ENCODE measurements at regions not wholly inside any gene's neighbourhood (a gene's known extent, or its start where the extent isn't known, plus 50 kb on each side); places are given as distances from the start of the nearest gene placed in this dataset.
A peak's percentile ranks its signal among the peaks of the same experiment; 100 is the strongest.

- ATAC-seq (no peak), DNase-seq (no peak)
These were observed 238.3 kb downstream of the SEC14L1 start for GRCh38 chr17:77379065-77379428.

- DNase-seq, result no peak
- no peak for ATAC-seq
These were observed 239.1 kb downstream of the SEC14L1 start for GRCh38 chr17:77379832-77380231.

GRCh38 chr17:77380395-77381184 is 239.8 kb downstream of the SEC14L1 start:
- no peak for DNase-seq
- no peak for ATAC-seq

GRCh38 chr17:77381185-77381700 is 240.5 kb downstream of the SEC14L1 start:
- no peak for DNase-seq
- no peak for ATAC-seq

GRCh38 chr17:77381731-77382130 is 241.0 kb downstream of the SEC14L1 start:
- no peak for ATAC-seq

GRCh38 chr17:77382356-77382911 is 241.7 kb downstream of the SEC14L1 start:
- DNase-seq, result peak; percentile 60
- peak; percentile 54 for ATAC-seq

More at GRCh38 chr17:77381731-77382130, 241.0 kb downstream of the SEC14L1 start:
- no peak for DNase-seq

- no peak for ATAC-seq
- no peak for DNase-seq
These were observed 242.3 kb downstream of the SEC14L1 start for GRCh38 chr17:77382966-77383612.

GRCh38 chr17:77383613-77384608 is 243.1 kb downstream of the SEC14L1 start:
- no peak for ATAC-seq
- no peak for DNase-seq

- ATAC-seq, result no peak
- DNase-seq, result no peak
These were observed 245.2 kb downstream of the SEC14L1 start for GRCh38 chr17:77385750-77386501.

- DNase-seq, result no peak
- ATAC-seq, result peak; percentile 10
These were observed 245.9 kb downstream of the SEC14L1 start for GRCh38 chr17:77386502-77387192.

- no peak for DNase-seq
- no peak for ATAC-seq
These were observed 247.1 kb downstream of the SEC14L1 start for GRCh38 chr17:77387891-77388290.

GRCh38 chr17:77388384-77389306 is 247.9 kb downstream of the SEC14L1 start:
- ATAC-seq (no peak), DNase-seq (no peak)

- ATAC-seq (no peak), DNase-seq (no peak)
These were observed 250.1 kb downstream of the SEC14L1 start for GRCh38 chr17:77390870-77391269.

- ATAC-seq (peak; percentile 47), DNase-seq (peak; percentile 53)
These were observed 251.1 kb downstream of the SEC14L1 start for GRCh38 chr17:77391668-77392375.

GRCh38 chr17:77392376-77393273 is 251.9 kb downstream of the SEC14L1 start:
- DNase-seq (no peak), ATAC-seq (no peak)

- DNase-seq (no peak), ATAC-seq (no peak)
These were observed 252.5 kb downstream of the SEC14L1 start for GRCh38 chr17:77393274-77393600.

GRCh38 chr17:77393867-77394539 is 253.2 kb downstream of the SEC14L1 start:
- ATAC-seq (no peak), DNase-seq (no peak)

Data from stimulated activated naive CD8-positive, alpha-beta T cell treated with anti-CD3 and anti-CD28 coated beads, Interleukin-15, Interleukin-2, amounts not matched to agents 100 U/mL and 50 U/mL, for 24 hours (primary cell).